Right hindlimb (tissue), 1 donor: ENCODE measurements at regions not wholly inside any gene's neighbourhood (a gene's known extent, or its start where the extent isn't known, plus 50 kb on each side); places are given as distances from the start of the nearest gene placed in this dataset.

Experiments used
- DNase-seq: peaks from one replicate; pipeline ENCODE4 v3.0.0-alpha.2; 2018

DNA sequence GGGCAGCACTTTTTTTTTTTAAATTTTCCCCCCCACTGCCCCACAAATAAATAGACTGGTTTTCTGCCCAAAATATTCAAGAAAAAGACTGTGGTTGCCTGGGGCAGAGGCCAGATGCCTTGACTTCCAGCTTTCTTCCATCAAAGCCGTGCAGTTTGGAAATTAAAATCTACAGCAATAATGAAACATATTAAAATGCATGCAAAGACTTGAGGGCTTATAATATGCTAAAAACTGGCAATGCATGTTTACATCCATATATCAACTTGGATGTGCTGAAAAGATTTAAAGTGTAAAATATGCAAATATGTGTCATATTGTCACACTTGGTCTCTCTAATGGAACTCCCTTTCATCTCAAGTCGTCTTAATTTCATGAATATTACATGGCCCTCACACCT lies 2036.2 kb upstream of the PIK3C3 start:
- DNase-seq, result no peak

DNA sequence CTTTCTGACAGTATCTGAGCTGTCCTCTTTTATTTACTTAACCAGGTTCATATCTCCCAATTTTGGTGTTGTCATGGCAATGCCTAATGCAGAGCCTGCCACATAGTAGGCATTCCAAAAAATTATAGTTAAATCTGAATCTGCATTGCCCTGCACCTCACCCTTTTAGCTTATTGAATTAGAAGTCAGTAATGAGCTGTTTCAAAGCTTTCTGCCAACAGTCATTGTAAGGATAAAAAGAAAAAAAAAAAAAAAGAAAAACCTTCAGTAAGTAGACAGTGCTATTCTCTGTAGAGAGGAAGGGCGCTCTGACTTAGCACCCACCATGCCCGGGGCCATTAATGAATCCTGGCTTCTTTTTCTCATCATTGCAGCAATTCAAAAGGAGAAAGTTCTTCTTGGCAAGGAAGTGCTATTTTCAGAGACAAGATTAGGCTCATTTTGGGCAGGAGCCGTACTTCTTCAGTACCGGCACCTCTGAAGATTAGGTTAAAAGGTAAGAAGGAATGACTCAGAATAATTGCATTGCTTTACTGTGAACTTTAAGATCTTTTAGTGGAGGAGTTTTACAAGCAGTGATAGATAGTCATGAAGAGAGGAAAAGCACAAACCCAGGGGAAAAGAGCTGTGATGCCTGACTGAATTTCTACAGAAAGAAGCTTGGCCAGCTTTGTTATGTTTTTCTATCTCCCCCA lies 2041.2 kb upstream of the PIK3C3 start:
- no peak for DNase-seq

DNA sequence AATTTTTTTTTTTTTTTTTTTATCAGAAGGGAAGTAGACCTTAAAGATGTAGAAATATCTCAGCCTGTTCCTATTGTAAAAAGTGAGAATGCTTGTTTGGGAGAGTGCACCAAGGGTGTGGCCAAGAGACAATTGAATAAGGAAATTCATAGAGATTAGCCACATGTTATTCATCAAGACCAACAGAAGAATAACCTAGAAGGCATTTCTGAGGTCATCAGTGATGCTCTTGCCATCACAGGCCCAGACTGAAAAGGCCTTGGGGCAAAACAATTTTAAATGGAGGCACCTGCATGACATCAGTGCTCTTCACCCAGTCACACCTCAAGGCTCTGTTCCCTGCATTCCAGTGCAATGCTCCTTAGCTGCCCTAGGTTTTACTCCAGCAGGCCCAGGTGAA lies 2043.3 kb upstream of the PIK3C3 start:
- DNase-seq, result no peak

DNA sequence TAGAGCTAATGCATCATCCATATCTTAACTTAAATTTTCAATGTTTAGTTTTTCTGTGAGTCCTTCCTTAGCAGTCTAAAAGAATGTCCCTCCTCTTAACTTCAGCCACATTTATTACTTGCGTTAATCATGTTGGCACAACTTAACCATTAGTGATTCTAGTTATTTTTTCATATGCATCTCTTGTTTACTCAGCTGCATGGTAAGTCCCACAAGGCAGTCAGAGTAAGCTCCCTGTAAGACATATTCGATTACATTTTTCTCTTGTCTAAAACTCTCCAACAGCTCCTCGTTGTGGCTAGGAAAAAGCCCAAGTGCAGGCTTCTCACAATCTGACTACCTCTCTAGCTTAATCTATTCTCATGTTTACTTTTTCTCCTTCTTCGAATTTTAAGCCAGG lies 2045.3 kb upstream of the PIK3C3 start:
- DNase-seq, result no peak

DNA sequence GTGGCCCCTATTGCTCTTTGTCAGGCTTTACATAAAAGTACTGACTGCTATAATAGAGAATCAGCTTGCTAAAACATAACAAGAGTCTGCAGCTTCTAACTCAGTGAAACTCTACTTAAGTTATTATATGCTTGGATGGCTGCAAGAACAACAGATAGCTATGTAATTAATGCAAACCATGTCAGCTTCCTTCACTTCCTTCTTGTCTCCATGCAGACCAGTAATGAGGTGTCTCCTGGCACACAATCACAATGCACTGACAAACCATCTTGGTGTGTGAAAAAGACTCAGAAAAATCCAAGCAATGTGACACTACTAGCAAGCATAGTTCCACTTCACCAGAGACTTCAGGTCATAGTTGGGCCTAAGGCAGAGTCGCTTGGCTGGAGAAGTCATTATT lies 2068.9 kb upstream of the PIK3C3 start:
- DNase-seq, result no peak

DNA sequence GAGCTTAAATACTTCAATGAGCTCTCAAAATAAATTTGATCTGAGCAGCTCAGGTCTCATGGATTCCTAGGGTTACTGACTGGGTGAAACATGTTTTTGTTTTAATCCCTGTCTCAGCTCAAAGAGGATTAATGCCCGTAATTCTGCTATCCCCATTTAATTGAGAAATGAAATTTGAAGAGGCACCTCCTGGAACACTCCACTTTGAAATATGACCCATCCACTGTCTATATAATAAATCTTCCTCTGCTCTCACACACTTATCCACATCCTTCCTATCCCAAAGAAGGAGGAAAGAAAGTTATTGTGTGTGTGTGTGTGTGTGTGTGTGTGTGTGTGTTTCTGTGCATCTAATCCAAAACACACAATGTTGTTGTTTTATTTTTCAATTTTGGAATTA lies 2082.4 kb upstream of the PIK3C3 start:
- DNase-seq, result no peak

DNA sequence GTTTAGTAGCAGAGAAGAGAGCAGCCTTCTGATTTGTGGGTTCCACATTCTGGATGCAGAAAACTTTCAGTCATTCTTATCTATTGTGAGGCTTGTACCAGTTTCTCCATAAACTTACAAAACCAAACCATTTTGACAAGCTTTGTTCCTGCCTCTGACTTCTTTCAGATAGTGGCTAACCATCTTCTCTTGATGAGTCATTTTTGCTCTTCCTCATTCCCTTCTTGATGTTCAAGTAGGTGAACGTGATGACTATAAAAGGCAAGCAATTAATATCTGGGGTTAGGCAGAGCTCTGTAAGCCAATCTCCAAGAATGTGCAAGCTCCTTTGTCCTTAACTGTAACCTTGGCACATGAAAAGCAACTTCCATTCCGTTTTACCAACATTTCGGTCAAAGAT lies 2083.1 kb upstream of the PIK3C3 start:
- no peak for DNase-seq

DNA sequence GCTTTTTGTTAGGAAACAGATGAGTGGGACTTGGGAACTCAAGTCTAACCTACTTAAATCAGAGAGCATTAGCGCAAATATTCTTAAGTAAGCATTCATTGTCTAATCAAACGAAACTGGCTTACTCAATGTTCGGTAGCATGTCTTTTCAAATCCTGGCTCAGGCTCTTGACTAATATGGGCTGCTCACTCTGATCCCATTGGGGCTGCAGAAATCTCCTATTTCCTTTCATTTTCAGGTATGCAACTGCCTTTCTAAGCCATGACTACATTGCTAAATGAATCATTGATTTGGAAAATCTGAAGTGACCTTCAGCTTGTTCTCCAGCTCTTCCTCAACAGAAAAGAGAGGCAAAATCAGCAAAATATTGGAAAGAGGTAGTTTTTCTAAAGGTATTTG lies 2084.4 kb upstream of the PIK3C3 start:
- no peak for DNase-seq

DNA sequence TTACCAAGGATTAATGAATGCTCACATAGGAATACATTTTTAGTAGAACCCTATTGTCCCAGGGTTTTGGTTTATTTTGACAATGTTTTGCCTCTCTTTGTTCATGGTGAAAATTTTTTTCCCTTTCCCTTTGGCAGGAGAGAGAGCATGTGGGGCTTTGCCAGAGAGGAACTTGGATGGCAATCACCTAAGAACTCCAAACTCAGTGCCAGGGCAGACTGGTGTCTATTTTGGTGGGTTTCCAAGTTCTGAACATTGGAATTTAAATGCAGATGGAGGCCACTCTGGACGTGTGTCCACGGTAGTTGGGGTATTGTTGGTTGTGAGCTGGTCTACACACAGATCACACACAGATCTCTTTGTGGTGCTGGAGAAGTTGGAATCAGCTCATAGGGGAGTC lies 2091.1 kb upstream of the PIK3C3 start:
- no peak for DNase-seq

DNA sequence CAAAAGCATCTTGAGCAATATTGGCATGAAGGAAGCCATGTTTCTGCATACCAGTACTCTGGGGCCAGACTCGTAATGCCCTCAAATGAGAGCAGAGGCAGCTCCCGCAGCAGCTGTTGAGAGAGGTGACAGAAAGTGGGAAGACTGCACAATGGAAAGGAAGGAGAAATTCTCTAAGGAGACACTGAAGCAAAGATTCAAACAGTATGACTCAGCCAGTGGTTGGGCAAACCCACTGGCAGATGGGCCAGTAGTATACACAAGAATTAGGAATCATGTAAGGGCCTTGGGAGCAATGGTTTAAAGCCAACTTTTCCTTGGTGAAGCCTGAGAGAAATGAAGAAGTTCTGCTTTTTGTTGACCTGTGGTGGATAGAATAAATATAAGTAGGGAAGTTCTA lies 2092.7 kb upstream of the PIK3C3 start:
- DNase-seq, result no peak

DNA sequence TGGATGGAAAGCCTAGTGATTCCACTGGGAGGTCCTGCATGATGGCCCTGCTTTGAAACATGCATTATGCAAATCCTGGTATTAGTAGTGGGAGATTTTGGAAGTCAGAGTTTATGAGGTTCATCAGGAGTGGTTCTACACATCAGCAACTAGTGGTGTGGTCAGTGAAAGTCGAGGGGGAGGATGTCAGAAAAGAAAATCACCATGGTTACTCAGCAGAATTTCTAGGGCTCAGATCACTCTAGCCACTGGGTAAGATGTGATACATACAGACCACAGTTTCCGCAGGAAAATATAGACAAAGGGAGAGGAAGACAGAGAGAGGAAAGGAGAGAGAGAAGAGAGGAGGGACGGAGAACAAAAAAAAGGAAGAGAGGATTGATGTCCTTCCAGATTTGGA lies 2100.7 kb upstream of the PIK3C3 start:
- no peak for DNase-seq

DNA sequence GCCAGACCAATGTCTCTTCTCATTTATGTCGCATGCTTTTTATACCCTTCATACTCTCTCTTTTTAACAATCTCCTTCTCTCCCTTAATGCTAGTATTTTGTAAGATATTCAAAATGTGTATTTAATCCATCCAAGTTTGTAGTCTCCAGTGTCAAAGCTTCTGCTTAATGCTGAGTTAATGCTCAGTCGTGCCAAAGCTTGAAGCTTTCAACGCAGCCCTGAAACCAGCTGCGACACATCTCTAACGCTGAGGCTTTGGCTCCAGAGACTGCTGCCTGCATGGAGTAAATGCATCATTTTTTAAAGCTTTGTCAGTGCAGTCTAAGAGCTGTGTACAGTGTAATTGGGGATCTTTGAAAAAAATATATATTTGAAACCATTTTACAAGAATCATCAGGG lies 2108.8 kb upstream of the PIK3C3 start:
- peak; percentile 85 for DNase-seq

DNA sequence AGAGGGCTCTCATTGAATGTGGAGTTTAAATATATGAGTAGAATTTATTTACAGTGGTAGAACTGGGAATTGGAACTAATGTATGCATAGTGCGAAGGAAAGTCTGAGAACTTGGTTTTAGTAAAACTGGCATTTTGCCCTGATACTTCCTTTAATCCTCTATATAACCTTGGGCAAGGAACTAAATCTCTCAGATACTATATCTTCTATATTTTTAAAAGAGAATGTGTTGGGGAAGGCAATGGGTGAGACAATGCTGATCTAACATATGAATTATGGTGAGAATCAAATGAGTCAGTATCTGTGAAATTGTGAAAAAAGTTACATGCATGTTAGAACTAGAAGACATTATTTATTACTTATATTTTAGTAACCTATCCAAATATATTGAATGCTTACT lies 2109.4 kb upstream of the PIK3C3 start:
- no peak for DNase-seq

DNA sequence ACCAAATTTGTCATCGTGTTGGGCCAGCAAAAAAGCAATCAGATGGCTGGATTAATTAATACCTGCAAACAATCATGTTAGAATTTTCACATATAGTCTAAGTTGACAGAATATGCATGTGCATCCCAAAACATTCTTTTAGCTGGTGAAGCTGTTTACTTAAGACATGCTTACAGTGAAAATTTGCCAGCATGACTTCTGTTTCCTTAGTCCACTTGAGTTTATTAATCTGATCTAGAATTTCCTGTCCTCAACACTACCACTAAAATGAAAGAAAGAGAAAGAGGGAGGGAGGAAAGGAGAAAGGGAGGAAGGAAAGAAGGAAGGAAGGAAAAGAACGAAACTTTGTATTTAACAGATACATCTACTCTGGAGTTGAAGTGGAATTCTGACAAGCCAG lies 2109.9 kb upstream of the PIK3C3 start:
- DNase-seq, result no peak

DNA sequence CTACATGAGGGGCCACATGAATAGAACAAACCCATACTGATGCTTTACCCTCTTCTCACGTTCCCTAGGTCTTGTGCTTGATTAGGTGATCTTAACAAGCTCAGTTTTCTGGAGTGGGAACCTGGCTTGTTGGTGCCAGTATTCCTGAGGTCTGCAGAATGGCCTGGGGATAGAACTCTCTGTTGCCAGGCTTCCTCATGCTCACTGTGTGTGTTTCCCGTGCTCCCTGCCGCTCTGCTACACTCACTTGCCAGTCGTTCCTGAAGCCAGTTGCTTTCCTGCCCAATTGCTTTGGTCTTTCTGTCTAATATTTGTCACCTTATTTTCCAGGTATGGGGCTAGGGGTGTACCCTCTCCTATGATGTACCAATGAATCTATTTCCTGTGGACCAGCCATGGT lies 2111.5 kb upstream of the PIK3C3 start:
- no peak for DNase-seq

DNA sequence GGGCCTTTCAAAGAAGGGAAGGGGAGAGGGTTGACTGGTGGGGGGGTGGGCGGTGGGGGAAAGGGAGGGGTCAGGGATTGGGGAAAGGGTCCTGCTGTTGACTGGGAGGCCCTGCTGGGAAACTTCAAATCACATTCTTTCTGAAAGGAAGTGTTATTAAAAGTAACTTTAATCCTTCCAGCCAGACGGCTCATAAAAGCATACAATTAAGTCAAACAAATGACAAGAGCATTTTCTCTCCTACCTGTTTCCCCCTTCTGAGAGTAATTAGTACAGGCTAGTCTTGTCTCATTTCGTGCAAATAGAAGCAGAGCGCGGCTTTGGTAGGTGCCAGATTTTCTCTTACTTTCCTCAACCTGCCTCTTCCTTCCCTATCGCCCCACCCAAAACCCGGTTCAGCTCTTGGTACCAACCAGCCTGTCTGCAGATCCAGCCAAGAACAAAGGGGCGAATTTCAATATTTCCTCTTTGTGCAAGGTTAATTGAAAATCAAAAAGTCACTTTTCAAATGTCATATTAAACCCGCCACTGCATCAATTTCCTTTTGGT lies 2112.6 kb upstream of the PIK3C3 start:
- no peak for DNase-seq

DNA sequence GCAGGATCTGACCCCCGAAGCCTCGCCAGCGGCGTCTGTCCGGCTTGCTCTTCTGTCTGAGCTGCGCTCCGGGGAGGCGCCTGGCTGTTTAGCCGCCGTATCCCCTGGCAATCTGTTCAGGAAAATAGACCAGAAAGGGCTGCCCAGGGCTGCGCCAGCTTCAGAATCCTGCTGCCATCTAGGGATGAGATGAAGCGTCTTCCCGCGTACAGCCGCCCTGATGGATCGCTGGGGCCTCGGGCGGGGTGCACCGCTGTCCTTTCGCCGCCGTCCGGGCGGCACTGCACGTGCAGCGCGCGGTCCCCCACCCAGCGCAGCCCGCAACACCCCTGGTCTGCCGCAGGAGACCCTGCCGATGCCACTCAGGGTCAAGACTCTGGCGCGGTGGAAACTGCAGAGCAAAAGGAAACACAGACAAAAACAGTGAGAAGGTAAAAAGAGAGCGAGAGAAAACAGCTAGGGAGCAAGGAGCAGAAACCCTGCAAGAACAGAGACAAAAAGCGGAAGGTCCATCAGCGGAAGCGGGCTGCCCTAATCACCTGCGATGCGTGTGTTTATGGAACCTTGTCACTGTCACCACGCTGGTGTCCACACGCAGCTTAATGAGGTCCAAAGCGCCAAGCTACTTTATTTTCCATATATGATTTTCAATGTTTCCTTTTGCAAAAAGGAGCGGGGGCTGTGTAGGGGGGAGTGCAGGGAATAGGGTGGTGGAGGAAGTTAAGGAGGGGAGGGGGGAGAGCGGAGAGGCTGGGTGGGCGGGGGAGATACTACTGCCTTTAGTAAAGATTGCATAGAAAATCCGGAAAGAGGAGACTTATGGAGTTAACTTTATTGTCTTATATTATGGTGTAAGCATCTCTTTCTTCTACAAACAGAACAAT lies 2113.3 kb upstream of the PIK3C3 start:
- DNase-seq, result peak; percentile 87

DNA sequence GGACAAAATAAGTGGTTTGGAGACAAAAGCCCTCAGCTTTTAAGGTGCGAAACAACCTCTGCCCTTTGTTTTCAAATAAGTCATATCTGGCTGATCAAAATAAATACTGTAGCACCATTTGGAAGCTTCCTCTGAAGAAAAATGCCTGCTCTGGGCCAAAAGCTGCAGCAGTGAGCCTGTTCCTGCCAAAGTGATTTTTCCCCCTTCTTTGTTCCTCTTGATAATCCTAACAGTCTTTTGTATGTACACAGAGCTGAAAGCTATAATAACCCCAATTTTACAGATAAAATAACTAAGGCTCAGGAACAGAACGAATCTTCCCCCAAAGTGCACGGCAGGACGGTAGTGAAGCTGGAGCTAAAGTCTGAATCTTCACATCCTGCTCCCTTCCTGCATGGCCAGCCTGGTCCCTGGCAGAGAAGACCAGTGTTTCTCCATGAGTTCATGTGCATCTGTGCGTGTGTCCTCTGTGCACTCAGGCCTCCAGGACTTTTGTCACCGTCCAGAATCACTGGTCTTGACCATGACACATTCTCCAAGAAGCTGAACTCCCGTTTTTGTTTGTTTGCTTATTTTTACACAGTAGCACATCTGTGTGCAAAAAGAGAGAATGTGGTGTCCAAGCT lies 2114.1 kb upstream of the PIK3C3 start:
- DNase-seq, result peak; percentile 34

DNA sequence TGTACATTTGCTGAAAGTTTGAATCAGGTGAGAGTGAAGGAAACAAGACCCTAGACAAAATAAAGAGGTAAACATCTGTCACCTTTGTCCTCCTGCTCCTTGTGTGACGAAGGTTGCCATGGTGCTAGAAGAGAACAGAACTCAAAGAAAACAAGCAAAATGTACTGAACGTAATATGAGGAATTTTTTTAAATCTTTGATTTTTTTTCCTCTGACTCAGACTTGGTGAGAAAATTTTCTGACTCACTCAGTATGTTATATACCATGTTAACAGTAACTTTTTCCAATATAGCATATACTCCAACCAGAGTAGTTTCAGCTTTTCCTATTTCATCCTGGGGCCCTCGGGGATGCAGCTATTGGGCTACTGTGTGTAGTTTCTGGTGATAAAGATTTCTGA lies 2114.6 kb upstream of the PIK3C3 start:
- peak; percentile 42 for DNase-seq

DNA sequence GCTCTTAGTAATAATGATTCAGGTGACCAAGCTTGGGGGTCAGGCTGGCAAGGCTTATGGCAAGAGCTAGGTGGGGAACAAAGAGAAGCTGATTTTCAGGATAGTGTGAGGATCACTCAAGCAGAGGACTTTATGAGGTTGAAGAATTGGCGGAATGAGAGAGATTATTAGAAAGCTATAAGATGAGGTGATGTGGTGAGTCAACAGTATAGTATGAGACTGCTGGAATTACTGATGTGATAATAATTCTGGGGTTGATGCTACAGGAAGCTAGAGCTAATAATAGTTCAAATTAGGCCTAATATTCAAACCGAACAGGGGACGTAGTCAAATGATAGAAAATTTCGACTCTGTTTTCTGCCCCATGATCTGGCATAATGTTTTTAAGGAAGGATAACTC lies 2115.3 kb upstream of the PIK3C3 start:
- DNase-seq, result no peak

DNA sequence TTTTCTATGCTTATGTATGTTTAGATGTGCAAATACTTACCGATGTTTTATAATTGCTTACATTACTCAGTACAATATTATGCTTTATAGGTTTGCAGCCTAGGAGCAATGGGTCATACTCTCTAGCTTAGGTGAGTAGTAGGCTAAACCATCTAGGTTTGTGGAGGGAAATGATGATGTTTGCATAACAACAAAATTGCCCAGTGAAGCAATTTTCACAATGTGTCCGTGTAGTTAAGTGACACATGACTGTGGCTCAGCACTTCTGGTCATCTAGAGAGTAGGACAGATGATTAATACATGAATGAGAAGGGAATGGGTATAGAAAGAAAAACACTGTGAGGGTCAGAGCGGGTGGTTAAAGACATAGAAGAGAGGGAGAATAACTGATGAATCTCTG lies 2116.2 kb upstream of the PIK3C3 start:
- DNase-seq, result no peak

DNA sequence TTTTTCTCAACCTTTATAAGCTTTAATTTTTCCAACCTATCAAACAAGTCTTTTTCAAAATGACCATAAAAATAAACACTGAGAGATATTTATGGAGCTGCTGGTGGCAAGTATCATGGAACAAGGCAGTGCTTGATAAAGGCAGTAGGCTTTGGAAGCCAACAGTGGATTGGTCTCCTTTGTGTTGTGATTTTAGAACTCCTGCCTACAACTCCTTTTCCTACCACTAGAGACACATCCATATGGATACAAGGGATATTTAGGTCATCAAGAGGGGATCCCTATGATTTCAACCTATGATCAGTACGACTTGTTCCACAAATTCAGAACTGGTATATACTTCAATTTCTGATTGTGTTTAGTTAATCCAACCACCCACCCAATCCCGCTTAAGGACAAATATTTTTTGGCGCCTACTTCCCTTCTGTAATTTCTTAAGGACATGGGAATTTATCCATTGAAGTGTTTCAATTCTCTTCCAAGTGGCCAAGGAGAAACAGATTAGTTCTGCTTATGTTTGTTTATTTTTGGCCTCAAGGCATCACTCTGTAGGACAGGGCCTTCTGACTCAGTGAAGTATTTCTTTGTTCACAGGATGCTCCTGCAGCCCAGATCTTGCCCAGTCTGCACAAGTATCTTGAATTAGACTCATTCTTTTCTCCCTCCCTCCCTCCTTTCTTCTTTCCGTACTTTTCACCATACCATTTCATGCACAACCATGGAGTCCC lies 2119.6 kb upstream of the PIK3C3 start:
- no peak for DNase-seq

DNA sequence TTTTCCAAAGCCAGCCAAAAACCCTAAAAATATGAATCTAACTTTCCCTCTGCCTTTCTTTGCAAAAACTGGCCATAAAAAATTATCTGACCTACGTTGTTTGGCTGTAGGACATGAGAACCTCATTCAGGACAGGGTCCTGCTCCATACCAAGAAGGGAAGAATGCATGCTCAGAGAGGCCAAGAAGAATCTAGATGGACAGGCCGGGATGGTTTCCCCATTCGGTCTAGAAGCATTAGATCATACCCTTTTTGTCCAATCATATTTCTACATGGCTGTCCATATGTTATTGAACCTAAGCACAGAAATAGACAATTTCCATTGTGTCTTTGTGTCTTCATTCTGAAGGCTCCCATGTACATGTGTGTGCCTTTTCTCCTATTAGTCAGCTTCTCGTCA lies 2120.4 kb upstream of the PIK3C3 start:
- DNase-seq, result no peak
